Activated CD8-positive, alpha-beta memory T cell treated with anti-CD3 and anti-CD28 coated beads for 48 hours (primary cell): ENCODE measurements at regions not wholly inside any gene's neighbourhood (a gene's known extent, or its start where the extent isn't known, plus 50 kb on each side); places are given as distances from the start of the nearest gene placed in this dataset.

Experiments used
- DNase-seq, 3 experiments: peaks; one replicate each; pipeline ENCODE4 v3.0.0-alpha.2; 2020; ENCODE audit warnings: low read depth in 2 of 3, low spot score in 2 of 3

DNA sequence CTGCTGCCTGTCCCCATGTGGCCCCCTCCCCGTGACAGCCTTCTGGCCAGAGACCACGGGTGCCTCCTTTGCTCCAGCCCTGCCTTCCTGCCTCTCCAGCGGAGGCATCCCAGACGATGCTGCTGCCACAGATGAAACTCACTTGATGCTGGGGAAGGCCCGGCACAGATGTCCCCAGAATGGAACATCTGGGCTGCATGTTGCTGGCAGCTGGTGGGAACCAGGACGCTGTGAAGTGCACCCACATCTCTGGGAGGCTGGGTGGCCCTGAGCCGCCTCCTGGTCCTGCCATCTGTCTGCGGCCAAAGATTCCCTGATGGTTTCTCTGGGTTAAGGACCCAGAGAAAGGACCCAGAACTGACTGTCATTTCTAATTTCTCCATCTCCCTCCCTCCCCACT lies 51.9 kb upstream of the PTPRS start:
- DNase-seq: no peak

DNA sequence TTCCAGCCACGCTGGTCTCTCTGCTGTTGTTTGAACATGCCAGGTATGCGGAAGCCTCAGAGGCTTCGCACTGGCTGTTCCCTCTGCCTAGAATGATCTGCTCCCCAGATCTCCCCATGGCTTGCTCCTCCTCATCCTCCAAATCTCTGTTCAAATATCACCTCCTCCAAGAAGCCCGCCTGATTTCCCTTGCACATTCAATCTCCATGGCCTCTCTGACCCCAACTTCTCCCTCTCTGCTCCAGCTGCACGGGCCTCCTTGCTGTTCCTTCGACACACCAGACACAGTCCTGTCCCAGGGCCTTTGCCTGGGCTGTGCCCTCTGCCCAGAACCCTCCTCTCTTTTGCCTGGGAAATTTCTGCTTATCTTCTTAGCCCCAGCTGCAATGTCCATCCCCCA lies 52.5 kb upstream of the PTPRS start:
- no peak for DNase-seq

DNA sequence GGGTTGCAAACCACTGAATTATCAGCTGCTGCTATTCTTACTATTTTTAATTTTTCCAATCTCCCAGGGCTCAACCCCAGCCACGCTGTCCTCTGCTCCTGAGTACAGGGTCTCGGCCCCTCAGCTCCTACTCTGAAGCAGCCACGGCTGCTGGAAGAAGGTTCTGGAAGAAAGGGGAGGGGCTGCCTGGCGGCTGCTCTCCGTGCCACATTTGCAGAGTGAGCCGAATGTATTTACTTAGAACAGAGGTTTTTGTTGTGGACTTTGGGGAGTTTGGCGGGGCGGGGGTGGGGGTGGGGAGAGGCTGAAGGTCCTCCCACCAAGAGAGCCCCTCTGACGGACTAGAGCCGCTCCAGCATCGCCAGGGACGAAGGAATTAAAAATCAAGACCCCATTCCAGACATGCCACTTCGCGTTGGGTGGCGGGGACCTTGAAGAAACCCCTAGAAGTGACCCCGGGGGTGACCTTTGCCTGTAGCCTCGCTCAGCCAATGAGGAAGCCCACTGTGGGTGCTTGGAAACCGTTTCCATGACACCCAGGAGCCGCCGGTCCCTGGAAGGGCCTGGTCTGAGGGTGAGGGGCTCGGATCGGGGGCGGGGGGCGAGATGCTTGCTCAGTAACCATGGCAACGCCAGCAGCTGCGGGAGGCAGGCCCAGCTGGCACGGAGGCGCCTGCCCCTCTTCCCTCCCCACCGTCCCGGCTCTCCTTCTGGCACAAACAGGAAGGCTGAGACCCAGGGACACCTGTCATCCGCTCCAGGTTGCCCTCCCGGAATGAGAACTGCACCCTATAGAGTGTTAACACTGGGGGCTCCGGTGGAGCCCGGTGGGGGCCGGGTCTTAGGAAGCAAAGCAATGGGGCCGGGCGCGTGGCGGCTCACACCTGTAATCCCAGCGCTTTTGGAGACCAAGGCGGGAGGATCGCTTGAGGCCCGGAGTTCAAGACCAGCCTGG lies 54.2 kb upstream of the PTPRS start:
- DNase-seq: no peak

DNA sequence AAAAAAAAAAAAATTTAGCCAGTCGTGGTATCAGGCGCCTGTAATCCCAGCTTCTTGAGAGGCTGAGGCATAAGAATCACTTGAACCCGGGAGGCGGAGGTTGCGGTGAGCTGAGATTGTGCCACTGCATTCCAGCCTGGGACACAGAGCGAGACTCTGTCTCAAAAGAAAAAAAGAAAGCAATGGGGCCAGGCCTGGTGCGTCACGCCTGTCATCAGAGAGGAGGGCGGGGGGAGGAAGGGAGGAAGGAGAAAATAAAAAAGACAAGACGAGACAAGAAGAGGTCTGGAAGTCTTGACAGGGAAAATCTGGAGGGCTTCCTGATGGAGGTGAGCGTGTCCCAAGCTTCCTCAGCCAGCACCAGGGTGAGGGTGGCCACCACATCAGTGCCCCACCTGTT lies 54.9 kb upstream of the PTPRS start:
- no peak for DNase-seq

DNA sequence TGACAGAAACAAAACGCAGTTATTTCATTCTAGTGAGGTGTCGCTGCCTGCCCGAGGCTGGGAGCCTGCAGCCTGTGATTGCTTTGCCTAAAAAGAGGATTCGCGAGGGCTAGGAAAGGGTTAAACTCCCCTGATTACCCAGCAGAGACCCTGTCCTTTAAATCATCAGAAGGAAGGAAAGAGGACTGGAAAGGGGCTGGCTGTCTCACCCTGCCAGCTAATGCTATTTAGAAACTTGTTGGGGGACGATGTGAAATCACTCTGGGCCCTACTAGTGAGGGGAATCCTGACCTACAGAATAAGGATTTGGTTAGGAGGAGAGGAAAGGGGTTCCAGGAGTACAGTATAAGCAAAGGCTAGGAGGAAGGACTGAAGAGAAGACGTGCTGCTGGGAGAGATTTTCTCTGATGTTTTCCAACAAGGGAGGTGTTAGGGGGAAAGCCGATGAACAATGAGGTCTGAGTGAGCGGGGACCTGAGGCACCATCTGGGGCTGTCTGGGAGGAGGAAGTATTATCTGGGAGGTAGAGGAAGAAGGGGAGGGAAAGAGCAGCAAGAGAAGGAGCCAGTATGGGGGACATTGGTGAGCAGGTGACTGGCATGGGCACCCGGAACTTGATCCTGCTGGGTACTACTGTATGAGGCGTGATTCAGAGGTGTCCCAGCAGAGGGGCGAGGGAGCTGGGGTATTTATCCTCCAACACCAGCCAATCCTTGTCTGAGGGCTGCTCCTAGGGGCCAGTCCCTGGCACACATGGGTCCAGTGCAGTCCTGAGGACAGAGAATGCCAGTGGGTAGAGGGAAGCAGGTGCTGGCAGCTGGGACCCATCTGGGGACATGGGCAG lies 55.7 kb upstream of the PTPRS start:
- DNase-seq: no peak

DNA sequence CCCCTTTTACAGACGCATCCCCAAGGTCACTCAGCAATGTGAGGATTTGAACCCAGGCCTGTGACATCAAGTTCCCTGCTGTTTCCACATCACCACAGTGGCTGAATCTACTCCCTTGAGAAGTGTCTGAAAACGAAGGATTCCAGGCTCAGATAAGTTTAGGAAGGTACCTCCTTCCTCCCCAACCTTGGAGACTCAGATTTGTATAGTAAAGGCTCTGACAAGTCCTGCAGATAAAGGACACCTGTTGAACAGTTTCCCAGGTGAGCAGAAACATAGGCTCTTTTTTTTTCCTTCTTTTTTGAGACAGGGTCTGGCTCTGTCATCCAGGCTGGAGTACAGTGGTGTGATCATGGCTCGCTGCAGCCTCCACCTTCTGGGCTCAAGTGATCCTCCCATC lies 56.4 kb upstream of the PTPRS start:
- DNase-seq: no peak

DNA sequence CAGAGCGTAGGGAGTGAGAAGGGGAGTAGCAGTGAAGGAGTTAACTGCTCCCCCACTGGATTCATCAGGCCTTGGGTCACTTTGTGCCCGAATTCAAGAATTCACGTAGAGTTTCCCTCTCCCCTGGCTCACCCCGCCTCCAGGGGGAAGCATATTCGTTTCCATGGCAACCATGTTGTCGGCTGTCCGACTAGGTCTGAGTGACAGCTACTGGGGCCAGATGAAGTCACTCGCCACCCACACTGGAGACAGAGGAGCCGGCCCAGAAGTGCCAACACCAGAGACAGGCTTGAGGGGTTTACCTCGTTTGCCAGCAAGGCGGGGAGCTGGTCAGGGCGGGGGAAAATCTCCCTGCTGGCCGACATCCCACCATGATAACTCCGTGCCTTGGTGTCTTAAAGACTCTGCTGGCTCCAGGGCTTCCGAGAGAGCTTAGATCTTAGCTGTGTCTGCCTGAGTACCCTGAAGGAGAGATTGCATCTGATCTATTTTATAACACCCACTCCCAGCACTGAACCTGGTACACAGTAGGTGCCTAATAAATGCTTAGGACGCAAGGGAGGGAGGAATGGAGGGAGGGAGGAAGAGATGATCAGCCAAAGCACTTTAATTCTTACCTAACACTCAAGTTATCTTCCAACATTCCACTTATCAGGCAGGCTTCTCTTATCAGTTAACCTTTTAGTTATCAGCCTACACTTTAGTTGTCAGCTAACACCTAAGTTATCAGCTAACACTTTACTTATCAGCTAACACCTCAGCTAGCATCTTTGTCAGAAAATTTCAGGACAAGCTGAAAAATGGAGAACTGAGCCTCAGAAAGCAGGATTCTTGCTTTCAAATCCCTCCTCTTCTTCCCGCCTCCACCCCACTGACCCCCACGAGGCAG lies 57.2 kb upstream of the ZNRF4 start:
- no peak for DNase-seq

DNA sequence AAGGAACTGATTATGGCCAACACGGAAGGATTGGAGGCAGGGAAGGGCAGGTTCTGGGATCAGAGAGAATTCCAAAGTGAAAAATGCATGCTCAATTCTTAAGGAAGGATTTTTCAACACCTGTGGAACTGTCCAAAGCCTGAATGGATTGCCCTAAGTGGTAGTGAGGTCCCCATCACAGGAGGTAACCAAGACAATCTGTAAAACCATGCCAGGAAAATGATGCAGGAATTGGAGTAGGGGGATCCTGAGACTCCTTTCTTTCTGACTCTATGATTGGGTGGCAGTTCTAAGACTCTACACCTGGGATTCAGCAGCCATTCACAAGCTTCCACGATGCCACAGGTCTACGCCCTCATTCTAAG lies 56.5 kb upstream of the ZNRF4 start:
- DNase-seq: no peak

DNA sequence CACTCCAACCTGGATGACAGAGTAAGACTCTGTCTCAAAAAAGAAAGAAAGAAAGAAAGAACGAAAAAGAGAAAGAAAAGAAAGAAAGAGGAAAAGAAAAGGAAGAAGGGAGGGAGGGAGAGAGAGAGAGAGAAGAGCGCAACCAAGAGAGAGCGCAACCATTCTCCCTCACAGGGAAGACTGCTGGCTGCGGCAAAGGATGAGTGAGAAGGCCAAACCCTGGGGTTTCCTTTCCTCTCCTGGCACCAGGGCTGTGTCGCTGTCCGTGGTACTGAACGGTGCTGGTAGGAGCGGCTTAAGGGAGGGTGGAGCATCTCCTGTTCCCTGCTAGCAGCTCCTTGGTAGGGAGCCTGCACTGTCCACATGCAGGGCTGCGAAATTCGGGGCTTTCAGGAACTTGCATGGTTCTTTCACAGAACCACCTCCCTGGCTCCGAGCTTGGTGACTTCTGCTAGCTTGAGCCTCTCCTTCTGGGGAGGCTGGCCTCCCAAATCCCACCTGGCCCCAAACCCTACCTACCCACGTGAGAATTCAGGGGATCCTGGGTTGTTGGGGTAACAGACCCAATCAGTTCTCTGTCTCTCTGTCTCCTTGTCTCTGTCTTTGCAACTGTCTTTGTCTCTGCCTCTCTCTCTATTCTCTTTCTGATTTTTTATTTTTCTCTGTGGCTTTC lies 51.1 kb upstream of the ZNRF4 start:
- DNase-seq: peak; percentile 24 to 52 (median 36)
